OCI-LY3 (cell line): ENCODE measurements at regions not wholly inside any gene's neighbourhood (a gene's known extent, or its start where the extent isn't known, plus 50 kb on each side); places are given as distances from the start of the nearest gene placed in this dataset.

Experiments used
- H2AFZ ChIP-seq: fragments of 200-600, 300-600 bp; shearing (Covaris generic); 2 replicates; pipeline ENCODE4 v1.6.0; 2014; ENCODE audit warnings: antibody characterized with exemption, low read depth, low read length
- H3K27ac ChIP-seq: fragments of 200-600, 300-600 bp; sonication (generic); 2 replicates; pipeline ENCODE4 v1.5.1; 2014; ENCODE audit warnings: mild to moderate bottlenecking, low read length, moderate library complexity, mixed read lengths
- H3K27me3 ChIP-seq: fragments of 200-600, 300-600 bp; sonication (generic); 2 replicates; pipeline ENCODE4 v1.6.1; 2014; ENCODE audit warnings: low read depth, low read length, mixed read lengths
- H3K36me3 ChIP-seq: fragments of 200-600, 300-600 bp; sonication (generic); replicated peaks from 2 replicates; pipeline ENCODE3; 2014; ENCODE audit warnings: low read depth, low read length, mixed read lengths
- H3K4me1 ChIP-seq: fragments of 300-600, 200-600 bp; sonication (generic); 2 replicates; pipeline ENCODE4 v1.6.1; 2014; ENCODE audit warnings: low read length, mixed read lengths
- H3K4me2 ChIP-seq: fragments of 200-600, 300-600 bp; sonication (generic); 2 replicates; pipeline ENCODE4 v1.6.1; 2014; ENCODE audit warnings: low read length, mixed read lengths
- H3K4me3 ChIP-seq: fragments of 300-600, 200-600 bp; sonication (generic); 2 replicates; pipeline ENCODE4 v1.5.1; 2014; ENCODE audit warnings: antibody characterized with exemption, mild to moderate bottlenecking, low read length, moderate library complexity
- H3K79me2 ChIP-seq: fragments of 300-600, 200-600 bp; shearing (Covaris generic); 2 replicates; pipeline ENCODE4 v1.6.1; 2014; ENCODE audit warnings: mild to moderate bottlenecking, low read length, mixed read lengths
- H3K9ac ChIP-seq: fragments of 300-600, 200-600 bp; shearing (Covaris generic); 2 replicates; pipeline ENCODE4 v1.6.0; 2014; ENCODE audit warnings: mild to moderate bottlenecking, low read length, moderate library complexity
- H3K9me3 ChIP-seq: fragments of 200-600, 300-600 bp; shearing (Covaris generic); 2 replicates; pipeline ENCODE4 v1.6.1; 2014; ENCODE audit warnings: low read length, mixed read lengths; ENCODE audit not compliant: insufficient read depth
- H4K20me1 ChIP-seq: fragments of 200-600, 300-600 bp; sonication (generic); 2 replicates; pipeline ENCODE4 v1.6.1; 2016; ENCODE audit warnings: low read length, mixed read lengths; ENCODE audit not compliant: insufficient read depth
- EZH2phosphoT487 ChIP-seq: fragments of 200-600 bp; shearing (Covaris generic); IDR thresholded peaks from 2 replicates; pipeline ENCODE4 v1.6.1; 2018; ENCODE audit warnings: antibody characterized with exemption, mixed run types, low read depth
- TF ChIP-seq, protein P1 (sequence below): fragments of 200-600, 300-600 bp; sonication (generic); IDR thresholded peaks from 2 replicates; pipeline ENCODE4 v1.5.1; 2014; ENCODE audit warnings: antibody characterized with exemption, low read length, low read depth

DNA sequence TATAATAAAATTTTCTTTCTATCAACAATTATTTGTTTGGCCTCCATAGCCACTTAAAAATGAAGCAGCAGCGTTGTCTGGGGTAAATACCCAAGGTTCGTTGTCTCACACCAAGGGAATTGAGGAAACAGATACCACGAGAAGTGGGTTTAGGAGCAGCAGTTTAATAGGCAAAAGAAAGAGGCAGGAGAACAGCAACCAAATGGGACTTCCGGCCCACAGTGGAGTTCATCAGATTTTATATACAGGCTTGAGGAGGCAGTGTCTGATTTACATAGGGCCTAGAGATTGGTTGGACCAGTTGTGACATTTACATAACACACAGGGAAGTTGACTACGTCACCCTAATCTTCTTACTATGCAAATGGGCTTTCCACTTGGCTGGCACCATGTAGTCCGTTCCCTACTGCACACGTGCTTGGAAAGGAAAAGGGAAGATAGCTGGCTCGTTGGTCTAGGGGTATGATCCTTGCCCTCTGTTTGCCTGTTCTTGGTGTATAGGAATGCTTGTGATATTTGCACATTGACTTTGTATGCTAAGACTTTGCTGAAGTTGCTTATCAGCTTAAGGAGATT, 61.5 kb upstream of the SETMAR start:
- Histone ChIP-seq H3K36me3 (no peaks in the 10 kb centered on the region), H3K4me3 (no peak overlapping the region), H4K20me1 (no peaks in the 10 kb centered on the region), H3K27ac (no peak overlapping the region), H3K4me1 (no peaks in the 10 kb centered on the region), H3K27me3 (no peaks in the 10 kb centered on the region), H2AFZ (no peak overlapping the region), H3K9me3 (no peaks in the 10 kb centered on the region), H3K79me2 (no peaks in the 10 kb centered on the region), H3K4me2 (no peak overlapping the region), H3K9ac (no peak overlapping the region)
- TF ChIP-seq EZH2phosphoT487, result no peak
- TF ChIP-seq, protein P1, sequence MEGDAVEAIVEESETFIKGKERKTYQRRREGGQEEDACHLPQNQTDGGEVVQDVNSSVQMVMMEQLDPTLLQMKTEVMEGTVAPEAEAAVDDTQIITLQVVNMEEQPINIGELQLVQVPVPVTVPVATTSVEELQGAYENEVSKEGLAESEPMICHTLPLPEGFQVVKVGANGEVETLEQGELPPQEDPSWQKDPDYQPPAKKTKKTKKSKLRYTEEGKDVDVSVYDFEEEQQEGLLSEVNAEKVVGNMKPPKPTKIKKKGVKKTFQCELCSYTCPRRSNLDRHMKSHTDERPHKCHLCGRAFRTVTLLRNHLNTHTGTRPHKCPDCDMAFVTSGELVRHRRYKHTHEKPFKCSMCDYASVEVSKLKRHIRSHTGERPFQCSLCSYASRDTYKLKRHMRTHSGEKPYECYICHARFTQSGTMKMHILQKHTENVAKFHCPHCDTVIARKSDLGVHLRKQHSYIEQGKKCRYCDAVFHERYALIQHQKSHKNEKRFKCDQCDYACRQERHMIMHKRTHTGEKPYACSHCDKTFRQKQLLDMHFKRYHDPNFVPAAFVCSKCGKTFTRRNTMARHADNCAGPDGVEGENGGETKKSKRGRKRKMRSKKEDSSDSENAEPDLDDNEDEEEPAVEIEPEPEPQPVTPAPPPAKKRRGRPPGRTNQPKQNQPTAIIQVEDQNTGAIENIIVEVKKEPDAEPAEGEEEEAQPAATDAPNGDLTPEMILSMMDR, result no peak

DNA sequence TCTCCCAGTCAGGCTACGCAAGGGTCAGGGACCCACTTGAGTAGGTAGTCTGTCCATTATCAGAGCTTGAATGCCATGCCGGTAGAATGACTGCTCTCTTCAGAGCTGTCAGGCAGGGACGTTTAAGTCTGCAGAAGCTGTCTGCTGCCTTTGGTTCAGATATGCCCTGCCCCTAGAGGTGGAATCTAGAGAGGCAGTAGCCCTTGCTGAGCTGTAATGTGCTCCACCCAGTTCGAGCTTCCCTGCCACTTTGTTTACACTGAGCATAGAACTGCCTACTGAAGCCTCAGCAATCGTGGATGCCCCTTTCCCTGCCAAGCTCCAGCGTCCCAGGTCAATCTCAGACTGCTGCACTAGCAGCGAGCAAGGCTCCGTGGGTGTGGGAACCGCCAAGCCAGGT, 57.5 kb upstream of the SETMAR start:
- Histone ChIP-seq H3K36me3 (no peaks in the 10 kb centered on the region), H3K9me3 (no peaks in the 10 kb centered on the region), H2AFZ (no peak overlapping the region), H3K27me3 (no peaks in the 10 kb centered on the region), H4K20me1 (no peaks in the 10 kb centered on the region), H3K79me2 (no peaks in the 10 kb centered on the region), H3K27ac (no peak overlapping the region), H3K4me2 (no peak overlapping the region), H3K4me1 (no peaks in the 10 kb centered on the region), H3K9ac (no peak overlapping the region), H3K4me3 (no peak overlapping the region)
- no peak for TF ChIP-seq EZH2phosphoT487
- TF ChIP-seq, protein P1, result no peak

GRCh38 chr3:4247391-4247790, 55.8 kb upstream of the SETMAR start:
- Histone ChIP-seq H3K36me3 (no peaks in the 10 kb centered on the region), H3K27me3 (no peaks in the 10 kb centered on the region), H3K9ac (no peak overlapping the region), H3K79me2 (no peaks in the 10 kb centered on the region), H3K4me1 (no peaks in the 10 kb centered on the region), H4K20me1 (no peaks in the 10 kb centered on the region), H3K4me3 (no peak overlapping the region), H3K9me3 (no peaks in the 10 kb centered on the region), H3K27ac (no peak overlapping the region), H2AFZ (no peak overlapping the region), H3K4me2 (no peak overlapping the region)
- no peak for TF ChIP-seq EZH2phosphoT487
- TF ChIP-seq, protein P1, result no peak

DNA sequence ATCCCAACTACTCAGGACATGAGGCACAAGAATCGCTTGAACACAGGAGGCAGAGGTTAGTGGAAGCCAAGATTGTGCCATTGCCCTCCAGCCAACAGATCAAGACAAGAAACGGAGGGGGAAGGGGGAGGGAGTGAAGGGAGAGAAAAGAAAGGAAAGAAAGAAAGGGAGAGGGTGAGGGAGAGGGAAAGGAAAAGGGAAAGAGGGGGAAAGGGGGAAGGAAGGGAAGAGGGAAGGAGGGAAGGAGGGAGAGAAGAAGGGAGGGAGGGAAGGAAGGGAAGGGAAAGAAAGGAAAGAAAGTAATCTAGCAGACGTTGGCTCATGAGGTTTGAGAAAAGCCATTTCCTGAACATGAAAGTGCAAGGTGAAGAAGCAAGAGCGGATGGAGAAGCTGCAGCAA, 53.1 kb upstream of the SETMAR start:
- Histone ChIP-seq H3K27me3 (no peaks in the 10 kb centered on the region), H3K9ac (no peak overlapping the region), H3K27ac (no peak overlapping the region), H3K79me2 (no peaks in the 10 kb centered on the region), H3K4me2 (no peak overlapping the region), H3K9me3 (no peaks in the 10 kb centered on the region), H3K4me3 (no peak overlapping the region), H3K36me3 (no peaks in the 10 kb centered on the region), H4K20me1 (no peaks in the 10 kb centered on the region), H2AFZ (no peak overlapping the region), H3K4me1 (no peaks in the 10 kb centered on the region)
- no peak for TF ChIP-seq EZH2phosphoT487
- TF ChIP-seq, protein P1, result no peak
